ENCODE measurements at regions not wholly inside any gene's neighbourhood (a gene's known extent, or its start where the extent isn't known, plus 50 kb on each side); places are given as distances from the start of the nearest gene placed in this dataset.

- Histone ChIP-seq H3K27me3 (ENCODE audit: control insufficient read depth in 1 of 2, insufficient read depth in 2 of 2, low read length in 2 of 2) (no peaks in the 10 kb centered on the region), H3K36me3 (ENCODE audit: control insufficient read depth in 1 of 2, insufficient read depth in 2 of 2, low read length in 2 of 2) (no peaks in the 10 kb centered on the region), H3K9me3 (ENCODE audit: control insufficient read depth in 1 of 2, low read length in 2 of 2) (no peaks in the 10 kb centered on the region), H3K27ac (ENCODE audit: low read depth, low read length) (no peak overlapping the region), H3K4me3 (ENCODE audit: low read depth in 1 of 2, low read length in 2 of 2) (no peak overlapping the region), H3K4me1 (ENCODE audit: control insufficient read depth in 1 of 2, insufficient read depth in 2 of 2, low read length in 2 of 2) (no peaks in the 10 kb centered on the region), H3K9ac (ENCODE audit: low read depth in 1 of 2, low read length in 2 of 2) (no peak overlapping the region)
Observed at GRCh38 chr4:171433674-171434073, 379.5 kb upstream of the GALNTL6 start.

- H3K4me1 ChIP-seq (ENCODE audit: control insufficient read depth in 1 of 2, insufficient read depth in 2 of 2, low read length in 2 of 2) = no peaks in the 10 kb centered on the region
Observed at GRCh38 chr4:171432536-171432935, 380.7 kb upstream of the GALNTL6 start.

GRCh38 chr4:171430495-171430894 is 382.7 kb upstream of the GALNTL6 start:
- Histone ChIP-seq H3K9ac (ENCODE audit: low read depth in 1 of 2, low read length in 2 of 2) (no peak overlapping the region), H3K27ac (ENCODE audit: low read depth, low read length) (no peak overlapping the region), H3K4me3 (ENCODE audit: low read depth in 1 of 2, low read length in 2 of 2) (no peak overlapping the region), H3K27me3 (ENCODE audit: control insufficient read depth in 1 of 2, insufficient read depth in 2 of 2, low read length in 2 of 2) (no peaks in the 10 kb centered on the region), H3K9me3 (ENCODE audit: control insufficient read depth in 1 of 2, low read length in 2 of 2) (no peaks in the 10 kb centered on the region), H3K36me3 (ENCODE audit: control insufficient read depth in 1 of 2, insufficient read depth in 2 of 2, low read length in 2 of 2) (no peaks in the 10 kb centered on the region), H3K4me1 (ENCODE audit: control insufficient read depth in 1 of 2, insufficient read depth in 2 of 2, low read length in 2 of 2) (no peaks in the 10 kb centered on the region)

More at GRCh38 chr4:171432536-171432935, 380.7 kb upstream of the GALNTL6 start:
- H3K27ac ChIP-seq (ENCODE audit: low read depth, low read length) = no peak overlapping the region
- H3K9ac ChIP-seq (ENCODE audit: low read depth in 1 of 2, low read length in 2 of 2) = no peak overlapping the region
- H3K27me3 ChIP-seq (ENCODE audit: control insufficient read depth in 1 of 2, insufficient read depth in 2 of 2, low read length in 2 of 2) = no peaks in the 10 kb centered on the region
- no peaks in the 10 kb centered on the region for H3K36me3 ChIP-seq (ENCODE audit: control insufficient read depth in 1 of 2, insufficient read depth in 2 of 2, low read length in 2 of 2)
- H3K9me3 ChIP-seq (ENCODE audit: control insufficient read depth in 1 of 2, low read length in 2 of 2) = no peaks in the 10 kb centered on the region
- H3K4me3 ChIP-seq (ENCODE audit: low read depth in 1 of 2, low read length in 2 of 2) = no peak overlapping the region

- no peaks in the 10 kb centered on the region for H3K36me3 ChIP-seq (ENCODE audit: control insufficient read depth in 1 of 2, insufficient read depth in 2 of 2, low read length in 2 of 2)
- no peak overlapping the region for H3K4me3 ChIP-seq (ENCODE audit: low read depth in 1 of 2, low read length in 2 of 2)
- H3K4me1 ChIP-seq (ENCODE audit: control insufficient read depth in 1 of 2, insufficient read depth in 2 of 2, low read length in 2 of 2) = no peaks in the 10 kb centered on the region
- no peak overlapping the region for H3K9ac ChIP-seq (ENCODE audit: low read depth in 1 of 2, low read length in 2 of 2)
- no peaks in the 10 kb centered on the region for H3K27me3 ChIP-seq (ENCODE audit: control insufficient read depth in 1 of 2, insufficient read depth in 2 of 2, low read length in 2 of 2)
- H3K27ac ChIP-seq (ENCODE audit: low read depth, low read length) = no peak overlapping the region
- no peaks in the 10 kb centered on the region for H3K9me3 ChIP-seq (ENCODE audit: control insufficient read depth in 1 of 2, low read length in 2 of 2)
Observed at GRCh38 chr4:171397175-171397574, 416.0 kb upstream of the GALNTL6 start.

- H3K36me3 ChIP-seq (ENCODE audit: control insufficient read depth in 1 of 2, insufficient read depth in 2 of 2, low read length in 2 of 2) = no peaks in the 10 kb centered on the region
- no peak overlapping the region for H3K9ac ChIP-seq (ENCODE audit: low read depth in 1 of 2, low read length in 2 of 2)
- H3K27me3 ChIP-seq (ENCODE audit: control insufficient read depth in 1 of 2, insufficient read depth in 2 of 2, low read length in 2 of 2) = no peaks in the 10 kb centered on the region
- H3K9me3 ChIP-seq (ENCODE audit: control insufficient read depth in 1 of 2, low read length in 2 of 2) = peaks cover 0 to 4% of the 10 kb centered on the region in 2 donors
- no peak overlapping the region for H3K27ac ChIP-seq (ENCODE audit: low read depth, low read length)
- H3K4me3 ChIP-seq (ENCODE audit: low read depth in 1 of 2, low read length in 2 of 2) = no peak overlapping the region
- H3K4me1 ChIP-seq (ENCODE audit: control insufficient read depth in 1 of 2, insufficient read depth in 2 of 2, low read length in 2 of 2) = no peaks in the 10 kb centered on the region
Observed at GRCh38 chr4:171390626-171391025, 422.6 kb upstream of the GALNTL6 start.

GRCh38 chr4:171378323-171378722 is 434.9 kb upstream of the GALNTL6 start:
- no peak overlapping the region for H3K27ac ChIP-seq (ENCODE audit: low read depth, low read length)
- no peaks in the 10 kb centered on the region for H3K36me3 ChIP-seq (ENCODE audit: control insufficient read depth in 1 of 2, insufficient read depth in 2 of 2, low read length in 2 of 2)
- H3K4me1 ChIP-seq (ENCODE audit: control insufficient read depth in 1 of 2, insufficient read depth in 2 of 2, low read length in 2 of 2) = no peaks in the 10 kb centered on the region
- H3K9me3 ChIP-seq (ENCODE audit: control insufficient read depth in 1 of 2, low read length in 2 of 2) = no peaks in the 10 kb centered on the region
- no peaks in the 10 kb centered on the region for H3K27me3 ChIP-seq (ENCODE audit: control insufficient read depth in 1 of 2, insufficient read depth in 2 of 2, low read length in 2 of 2)
- H3K4me3 ChIP-seq (ENCODE audit: low read depth in 1 of 2, low read length in 2 of 2) = no peak overlapping the region
- no peak overlapping the region for H3K9ac ChIP-seq (ENCODE audit: low read depth in 1 of 2, low read length in 2 of 2)

GRCh38 chr4:171376724-171377123 is 436.5 kb upstream of the GALNTL6 start:
- H3K4me3 ChIP-seq (ENCODE audit: low read depth in 1 of 2, low read length in 2 of 2) = no peak overlapping the region
- H3K36me3 ChIP-seq (ENCODE audit: control insufficient read depth in 1 of 2, insufficient read depth in 2 of 2, low read length in 2 of 2) = no peaks in the 10 kb centered on the region
- H3K9ac ChIP-seq (ENCODE audit: low read depth in 1 of 2, low read length in 2 of 2) = no peak overlapping the region
- H3K27me3 ChIP-seq (ENCODE audit: control insufficient read depth in 1 of 2, insufficient read depth in 2 of 2, low read length in 2 of 2) = no peaks in the 10 kb centered on the region
- H3K4me1 ChIP-seq (ENCODE audit: control insufficient read depth in 1 of 2, insufficient read depth in 2 of 2, low read length in 2 of 2) = no peaks in the 10 kb centered on the region
- H3K27ac ChIP-seq (ENCODE audit: low read depth, low read length) = no peak overlapping the region
- H3K9me3 ChIP-seq (ENCODE audit: control insufficient read depth in 1 of 2, low read length in 2 of 2) = no peaks in the 10 kb centered on the region

- Histone ChIP-seq H3K9ac (ENCODE audit: low read depth in 1 of 2, low read length in 2 of 2) (no peak overlapping the region), H3K9me3 (ENCODE audit: control insufficient read depth in 1 of 2, low read length in 2 of 2) (no peaks in the 10 kb centered on the region), H3K4me1 (ENCODE audit: control insufficient read depth in 1 of 2, insufficient read depth in 2 of 2, low read length in 2 of 2) (no peaks in the 10 kb centered on the region), H3K27me3 (ENCODE audit: control insufficient read depth in 1 of 2, insufficient read depth in 2 of 2, low read length in 2 of 2) (no peaks in the 10 kb centered on the region), H3K36me3 (ENCODE audit: control insufficient read depth in 1 of 2, insufficient read depth in 2 of 2, low read length in 2 of 2) (no peaks in the 10 kb centered on the region), H3K27ac (ENCODE audit: low read depth, low read length) (no peak overlapping the region), H3K4me3 (ENCODE audit: low read depth in 1 of 2, low read length in 2 of 2) (no peak overlapping the region)
Observed at GRCh38 chr4:171353535-171353934, 459.7 kb upstream of the GALNTL6 start.

GRCh38 chr4:171348090-171348489 is 465.1 kb upstream of the GALNTL6 start:
- Histone ChIP-seq H3K27ac (ENCODE audit: low read depth, low read length) (no peak overlapping the region), H3K9me3 (ENCODE audit: control insufficient read depth in 1 of 2, low read length in 2 of 2) (no peaks in the 10 kb centered on the region), H3K36me3 (ENCODE audit: control insufficient read depth in 1 of 2, insufficient read depth in 2 of 2, low read length in 2 of 2) (no peaks in the 10 kb centered on the region), H3K9ac (ENCODE audit: low read depth in 1 of 2, low read length in 2 of 2) (no peak overlapping the region), H3K4me3 (ENCODE audit: low read depth in 1 of 2, low read length in 2 of 2) (no peak overlapping the region), H3K4me1 (ENCODE audit: control insufficient read depth in 1 of 2, insufficient read depth in 2 of 2, low read length in 2 of 2) (no peaks in the 10 kb centered on the region), H3K27me3 (ENCODE audit: control insufficient read depth in 1 of 2, insufficient read depth in 2 of 2, low read length in 2 of 2) (no peaks in the 10 kb centered on the region)

GRCh38 chr4:171342646-171343045 is 470.6 kb upstream of the GALNTL6 start:
- Histone ChIP-seq H3K4me1 (ENCODE audit: control insufficient read depth in 1 of 2, insufficient read depth in 2 of 2, low read length in 2 of 2) (no peaks in the 10 kb centered on the region), H3K9ac (ENCODE audit: low read depth in 1 of 2, low read length in 2 of 2) (no peak overlapping the region), H3K27ac (ENCODE audit: low read depth, low read length) (no peak overlapping the region), H3K9me3 (ENCODE audit: control insufficient read depth in 1 of 2, low read length in 2 of 2) (no peaks in the 10 kb centered on the region), H3K4me3 (ENCODE audit: low read depth in 1 of 2, low read length in 2 of 2) (no peak overlapping the region), H3K27me3 (ENCODE audit: control insufficient read depth in 1 of 2, insufficient read depth in 2 of 2, low read length in 2 of 2) (no peaks in the 10 kb centered on the region), H3K36me3 (ENCODE audit: control insufficient read depth in 1 of 2, insufficient read depth in 2 of 2, low read length in 2 of 2) (no peaks in the 10 kb centered on the region)

- no peaks in the 10 kb centered on the region for H3K4me1 ChIP-seq (ENCODE audit: control insufficient read depth in 1 of 2, insufficient read depth in 2 of 2, low read length in 2 of 2)
- H3K9ac ChIP-seq (ENCODE audit: low read depth in 1 of 2, low read length in 2 of 2) = no peak overlapping the region
- no peaks in the 10 kb centered on the region for H3K36me3 ChIP-seq (ENCODE audit: control insufficient read depth in 1 of 2, insufficient read depth in 2 of 2, low read length in 2 of 2)
- H3K27ac ChIP-seq (ENCODE audit: low read depth, low read length) = no peak overlapping the region
- H3K9me3 ChIP-seq (ENCODE audit: control insufficient read depth in 1 of 2, low read length in 2 of 2) = no peaks in the 10 kb centered on the region
- no peak overlapping the region for H3K4me3 ChIP-seq (ENCODE audit: low read depth in 1 of 2, low read length in 2 of 2)
- no peaks in the 10 kb centered on the region for H3K27me3 ChIP-seq (ENCODE audit: control insufficient read depth in 1 of 2, insufficient read depth in 2 of 2, low read length in 2 of 2)
Observed at GRCh38 chr4:171340258-171340657, 472.9 kb upstream of the GALNTL6 start.

Data from duodenal mucosa (tissue), 2 donors.